Upper lobe of left lung (tissue), 4 donors: ENCODE measurements at regions not wholly inside any gene's neighbourhood (a gene's known extent, or its start where the extent isn't known, plus 50 kb on each side); places are given as distances from the start of the nearest gene placed in this dataset.

ENCODE experiments used
- POLR2AphosphoS5 ChIP-seq, 2 donors: sonication (generic); formaldehyde crosslinking; IDR thresholded peaks; one replicate each; pipeline ENCODE4 v1.5.1; 2017; ENCODE audit warnings: antibody characterized with exemption in 2 of 2
- TF ChIP-seq, protein P1 (sequence below), 6 experiments: fragments of 450-650 bp in 4 of 6; fragments of 200-600 bp in 2 of 6; sonication (generic) in 2 of 6; IDR thresholded peaks; one replicate each; pipeline ENCODE4 v1.5.1; 2016 to 2019; ENCODE audit warnings: antibody characterized with exemption in 6 of 6

GRCh38 chr13:93038187-93038586, 188.4 kb upstream of the GPC6 start:
- no peak for TF ChIP-seq POLR2AphosphoS5 (IDR thresholded peaks at IDR 0.05)
- TF ChIP-seq, protein P1, sequence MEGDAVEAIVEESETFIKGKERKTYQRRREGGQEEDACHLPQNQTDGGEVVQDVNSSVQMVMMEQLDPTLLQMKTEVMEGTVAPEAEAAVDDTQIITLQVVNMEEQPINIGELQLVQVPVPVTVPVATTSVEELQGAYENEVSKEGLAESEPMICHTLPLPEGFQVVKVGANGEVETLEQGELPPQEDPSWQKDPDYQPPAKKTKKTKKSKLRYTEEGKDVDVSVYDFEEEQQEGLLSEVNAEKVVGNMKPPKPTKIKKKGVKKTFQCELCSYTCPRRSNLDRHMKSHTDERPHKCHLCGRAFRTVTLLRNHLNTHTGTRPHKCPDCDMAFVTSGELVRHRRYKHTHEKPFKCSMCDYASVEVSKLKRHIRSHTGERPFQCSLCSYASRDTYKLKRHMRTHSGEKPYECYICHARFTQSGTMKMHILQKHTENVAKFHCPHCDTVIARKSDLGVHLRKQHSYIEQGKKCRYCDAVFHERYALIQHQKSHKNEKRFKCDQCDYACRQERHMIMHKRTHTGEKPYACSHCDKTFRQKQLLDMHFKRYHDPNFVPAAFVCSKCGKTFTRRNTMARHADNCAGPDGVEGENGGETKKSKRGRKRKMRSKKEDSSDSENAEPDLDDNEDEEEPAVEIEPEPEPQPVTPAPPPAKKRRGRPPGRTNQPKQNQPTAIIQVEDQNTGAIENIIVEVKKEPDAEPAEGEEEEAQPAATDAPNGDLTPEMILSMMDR (IDR thresholded peaks at IDR 0.05): no peak
